Ishikawa (cell line): ENCODE measurements at regions not wholly inside any gene's neighbourhood (a gene's known extent, or its start where the extent isn't known, plus 50 kb on each side); places are given as distances from the start of the nearest gene placed in this dataset.

Experiments
- CEBPB ChIP-seq: IDR thresholded peaks from 2 replicates; pipeline ENCODE4 v1.6.1; 2012
- CREB1 ChIP-seq: IDR thresholded peaks from 2 replicates; pipeline ENCODE4 v1.6.1; 2012; ENCODE audit warnings: low read depth
- EGR1 ChIP-seq: IDR thresholded peaks from 2 replicates; pipeline ENCODE4 v1.6.1; 2012
- EP300 ChIP-seq: IDR thresholded peaks from 2 replicates; pipeline ENCODE4 v1.6.1; 2012; ENCODE audit warnings: borderline replicate concordance
- FOXM1 ChIP-seq: IDR thresholded peaks from 2 replicates; pipeline ENCODE4 v1.6.1; 2012; ENCODE audit warnings: low read depth, borderline replicate concordance
- MAX ChIP-seq: IDR thresholded peaks from 2 replicates; pipeline ENCODE4 v1.6.1; 2012
- NFIC ChIP-seq: IDR thresholded peaks from 2 replicates; pipeline ENCODE4 v1.6.1; 2012
- RAD21 ChIP-seq: IDR thresholded peaks from 2 replicates; pipeline ENCODE4 v1.6.1; 2012; ENCODE audit warnings: low read depth
- REST ChIP-seq: IDR thresholded peaks from 2 replicates; pipeline ENCODE4 v1.6.1; 2012; ENCODE audit warnings: low read depth, mild to moderate bottlenecking
- TAF1 ChIP-seq: IDR thresholded peaks from 2 replicates; pipeline ENCODE4 v1.6.1; 2012; ENCODE audit warnings: low read depth, mild to moderate bottlenecking
- TCF12 ChIP-seq: IDR thresholded peaks from 2 replicates; pipeline ENCODE4 v1.6.1; 2012; ENCODE audit warnings: low read depth
- TEAD4 ChIP-seq: IDR thresholded peaks from 2 replicates; pipeline ENCODE4 v1.6.1; 2012
- USF1 ChIP-seq: IDR thresholded peaks from 2 replicates; pipeline ENCODE4 v1.6.1; 2012
- YY1 ChIP-seq: IDR thresholded peaks from 2 replicates; pipeline ENCODE4 v1.6.1; 2012; ENCODE audit warnings: low read depth
- ZBTB7A ChIP-seq: IDR thresholded peaks from 2 replicates; pipeline ENCODE4 v1.6.1; 2012; ENCODE audit warnings: low read depth

- TF ChIP-seq CEBPB (no peak), NFIC (no peak), TCF12 (no peak), RAD21 (no peak), EP300 (no peak), CREB1 (no peak), TEAD4 (no peak), ZBTB7A (no peak), TAF1 (no peak), EGR1 (no peak), REST (no peak), MAX (no peak), YY1 (no peak)
These were observed 79.1 kb downstream of the MCFD2 start for GRCh38 chr2:46836295-46837111.

GRCh38 chr2:46835520-46835919 is 80.1 kb downstream of the MCFD2 start:
- TF ChIP-seq TCF12: no peak
- no peak for TF ChIP-seq RAD21
- TF ChIP-seq MAX: no peak
- no peak for TF ChIP-seq NFIC
- no peak for TF ChIP-seq YY1
- TF ChIP-seq CREB1: no peak
- TF ChIP-seq EP300: no peak
- no peak for TF ChIP-seq TEAD4
- TF ChIP-seq REST: no peak
- no peak for TF ChIP-seq EGR1
- TF ChIP-seq ZBTB7A: no peak
- TF ChIP-seq TAF1: no peak

- TF ChIP-seq FOXM1 (no peak), MAX (no peak)
These were observed 83.1 kb downstream of the MCFD2 start for GRCh38 chr2:46832543-46832942.

GRCh38 chr2:46831869-46832265 is 83.7 kb downstream of the MCFD2 start:
- TF ChIP-seq RAD21 (no peak), NFIC (no peak), MAX (no peak), USF1 (no peak), CREB1 (no peak), REST (no peak), TAF1 (no peak), FOXM1 (no peak), TEAD4 (no peak), CEBPB (no peak), EGR1 (no peak), EP300 (no peak)
